ENCODE measurements at regions not wholly inside any gene's neighbourhood (a gene's known extent, or its start where the extent isn't known, plus 50 kb on each side); places are given as distances from the start of the nearest gene placed in this dataset.

GRCh38 chr6:14031516-14031915 lies 86.1 kb upstream of the CD83 start:
- Histone ChIP-seq H3K4me1 (ENCODE audit: insufficient read depth, poor library complexity, severe bottlenecking) (no peaks in the 10 kb centered on the region), H3K4me3 (ENCODE audit: severe bottlenecking) (no peak overlapping the region), H3K36me3 (ENCODE audit: low read depth) (no peaks in the 10 kb centered on the region), H3K27me3 (ENCODE audit: insufficient read depth, poor library complexity, severe bottlenecking) (peaks cover 3% of the 10 kb centered on the region), H3K27ac (ENCODE audit: poor library complexity, severe bottlenecking) (no peak overlapping the region), H3K9me3 (ENCODE audit: severe bottlenecking) (no peaks in the 10 kb centered on the region)
- no peak for TF ChIP-seq CTCF (IDR thresholded peaks at IDR 0.05; ENCODE audit: poor library complexity, severe bottlenecking)
- no peak for DNase-seq (ENCODE audit: low spot score)
- no peak for ATAC-seq (ENCODE audit: low read depth)

GRCh38 chr6:14035071-14035847 lies 82.3 kb upstream of the CD83 start:
- no peak for DNase-seq (ENCODE audit: low spot score)
- Histone ChIP-seq H3K9me3 (ENCODE audit: severe bottlenecking) (no peaks in the 10 kb centered on the region), H3K4me1 (ENCODE audit: insufficient read depth, poor library complexity, severe bottlenecking) (no peaks in the 10 kb centered on the region), H3K27me3 (ENCODE audit: insufficient read depth, poor library complexity, severe bottlenecking) (no peaks in the 10 kb centered on the region), H3K36me3 (ENCODE audit: low read depth) (no peaks in the 10 kb centered on the region), H3K4me3 (ENCODE audit: severe bottlenecking) (no peak overlapping the region), H3K27ac (ENCODE audit: poor library complexity, severe bottlenecking) (no peak overlapping the region)
- TF ChIP-seq CTCF (IDR thresholded peaks at IDR 0.05; ENCODE audit: poor library complexity, severe bottlenecking) = no peak
- ATAC-seq (ENCODE audit: low read depth) = no peak; the same call in 2 of the 3 replicates

- DNase-seq (ENCODE audit: low spot score) (no peak), ATAC-seq (ENCODE audit: low read depth) (no peak)
These were observed 81.7 kb upstream of the CD83 start for GRCh38 chr6:14035874-14036273.

GRCh38 chr6:14036911-14037310 lies 80.7 kb upstream of the CD83 start:
- H3K9me3 ChIP-seq (ENCODE audit: severe bottlenecking) = no peaks in the 10 kb centered on the region
- TF ChIP-seq CTCF (IDR thresholded peaks at IDR 0.05; ENCODE audit: poor library complexity, severe bottlenecking) = no peak
- DNase-seq (ENCODE audit: low spot score) = no peak
- no peak overlapping the region for H3K27ac ChIP-seq (ENCODE audit: poor library complexity, severe bottlenecking)
- H3K27me3 ChIP-seq (ENCODE audit: insufficient read depth, poor library complexity, severe bottlenecking) = no peaks in the 10 kb centered on the region
- no peak overlapping the region for H3K4me3 ChIP-seq (ENCODE audit: severe bottlenecking)
- no peaks in the 10 kb centered on the region for H3K4me1 ChIP-seq (ENCODE audit: insufficient read depth, poor library complexity, severe bottlenecking)
- no peak for ATAC-seq (ENCODE audit: low read depth)
- H3K36me3 ChIP-seq (ENCODE audit: low read depth) = no peaks in the 10 kb centered on the region

More at GRCh38 chr6:14035874-14036273, 81.7 kb upstream of the CD83 start:
- Histone ChIP-seq H3K36me3 (ENCODE audit: low read depth) (no peaks in the 10 kb centered on the region), H3K4me3 (ENCODE audit: severe bottlenecking) (no peak overlapping the region), H3K9me3 (ENCODE audit: severe bottlenecking) (no peaks in the 10 kb centered on the region), H3K27ac (ENCODE audit: poor library complexity, severe bottlenecking) (no peak overlapping the region), H3K27me3 (ENCODE audit: insufficient read depth, poor library complexity, severe bottlenecking) (no peaks in the 10 kb centered on the region), H3K4me1 (ENCODE audit: insufficient read depth, poor library complexity, severe bottlenecking) (no peaks in the 10 kb centered on the region)
- no peak for TF ChIP-seq CTCF (IDR thresholded peaks at IDR 0.05; ENCODE audit: poor library complexity, severe bottlenecking)
